ENCODE measurements at regions not wholly inside any gene's neighbourhood (a gene's known extent, or its start where the extent isn't known, plus 50 kb on each side); places are given as distances from the start of the nearest gene placed in this dataset.
A peak's percentile ranks its signal among the peaks of the same experiment; 100 is the strongest.

DNA sequence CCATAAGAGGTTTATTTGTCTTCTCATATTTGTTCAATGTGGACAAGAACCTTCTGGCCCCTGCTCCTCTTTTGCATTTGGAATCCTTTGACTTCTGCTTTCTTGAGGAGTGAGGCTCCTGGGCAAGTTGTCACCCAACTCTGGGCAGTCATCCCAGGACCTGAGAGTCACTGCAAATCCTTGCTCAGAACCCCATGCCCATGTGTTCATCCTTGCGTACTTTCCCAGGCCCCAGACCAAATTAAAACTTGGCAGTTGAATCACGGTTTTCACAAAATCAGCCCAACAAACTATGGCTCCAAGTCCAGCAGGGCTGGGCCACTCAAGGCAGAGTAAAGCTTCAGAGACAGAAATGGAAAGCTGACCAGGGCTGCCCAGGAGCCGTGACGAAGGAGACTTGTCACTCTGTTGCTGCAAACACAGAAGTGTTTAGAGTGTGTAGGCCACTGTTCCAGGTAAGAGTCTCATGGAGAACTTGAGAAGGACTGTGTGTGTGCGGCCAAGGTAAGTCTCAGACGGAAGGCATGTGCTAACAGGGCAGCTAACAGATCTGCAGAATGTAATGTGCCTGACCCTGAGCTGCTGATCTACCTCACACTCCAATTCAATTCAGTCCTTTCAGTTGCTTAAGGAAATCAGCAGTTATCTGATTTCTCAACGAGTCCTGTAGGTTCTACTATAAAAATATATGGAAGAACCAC, 549.4 kb upstream of the HS6ST1 start:
- Mint-ChIP-seq H3K27ac (no peak overlapping the region), H3K36me3 (no peaks in the 10 kb centered on the region), H3K4me1 (no peaks in the 10 kb centered on the region), H3K9me3 (peaks cover 0 to 1% (median 0%) of the 10 kb centered on the region in 7 donors), H3K4me3 (no peak overlapping the region), H3K27me3 (peaks cover 0 to 15% (median 0%) of the 10 kb centered on the region in 3 donors)
- DNase-seq (no peak), ATAC-seq (ENCODE audit: low read depth in 2 of 2) (no peak)

- H3K4me3 Mint-ChIP-seq: no peak overlapping the region
- peaks cover 0 to 16% (median 0%) of the 10 kb centered on the region in 3 donors for H3K27me3 Mint-ChIP-seq
- H3K4me1 Mint-ChIP-seq: no peaks in the 10 kb centered on the region
- ATAC-seq (ENCODE audit: low read depth in 2 of 2): no peak
- no peaks in the 10 kb centered on the region for H3K36me3 Mint-ChIP-seq
- peaks cover 0 to 3% (median 0%) of the 10 kb centered on the region in 7 donors for H3K9me3 Mint-ChIP-seq
- H3K27ac Mint-ChIP-seq: no peak overlapping the region
- no peak for DNase-seq
Measured at GRCh38 chr2:128868686-128869551, 550.3 kb upstream of the HS6ST1 start.

DNA sequence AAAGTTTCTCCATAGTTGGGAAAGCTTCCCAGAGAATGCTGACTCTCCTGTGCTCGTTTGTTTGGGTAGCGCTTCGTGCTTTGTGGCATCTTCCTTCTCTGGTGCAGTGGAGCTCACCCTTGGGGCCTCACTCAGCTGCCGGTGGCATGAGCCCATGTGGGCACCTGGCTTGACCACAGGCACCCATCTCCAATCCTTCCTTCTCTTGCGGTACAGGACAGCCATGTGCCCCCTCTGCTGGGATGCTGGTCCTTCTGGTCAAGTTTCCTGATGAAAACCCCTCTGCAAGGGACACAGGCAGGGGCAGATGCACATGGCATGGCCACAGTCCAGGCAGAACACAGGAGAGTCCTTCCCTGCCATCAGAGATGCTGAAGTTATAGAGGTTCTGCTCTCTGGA, 555.9 kb upstream of the HS6ST1 start:
- DNase-seq (no peak), ATAC-seq (ENCODE audit: low read depth in 2 of 2) (no peak)
- Mint-ChIP-seq H3K36me3 (no peaks in the 10 kb centered on the region), H3K4me1 (no peaks in the 10 kb centered on the region), H3K27me3 (peaks cover 6 to 18% (median 9%) of the 10 kb centered on the region in 3 donors), H3K27ac (no peak overlapping the region), H3K4me3 (no peak overlapping the region), H3K9me3 (peaks cover 0 to 4% (median 0%) of the 10 kb centered on the region in 7 donors)

DNA sequence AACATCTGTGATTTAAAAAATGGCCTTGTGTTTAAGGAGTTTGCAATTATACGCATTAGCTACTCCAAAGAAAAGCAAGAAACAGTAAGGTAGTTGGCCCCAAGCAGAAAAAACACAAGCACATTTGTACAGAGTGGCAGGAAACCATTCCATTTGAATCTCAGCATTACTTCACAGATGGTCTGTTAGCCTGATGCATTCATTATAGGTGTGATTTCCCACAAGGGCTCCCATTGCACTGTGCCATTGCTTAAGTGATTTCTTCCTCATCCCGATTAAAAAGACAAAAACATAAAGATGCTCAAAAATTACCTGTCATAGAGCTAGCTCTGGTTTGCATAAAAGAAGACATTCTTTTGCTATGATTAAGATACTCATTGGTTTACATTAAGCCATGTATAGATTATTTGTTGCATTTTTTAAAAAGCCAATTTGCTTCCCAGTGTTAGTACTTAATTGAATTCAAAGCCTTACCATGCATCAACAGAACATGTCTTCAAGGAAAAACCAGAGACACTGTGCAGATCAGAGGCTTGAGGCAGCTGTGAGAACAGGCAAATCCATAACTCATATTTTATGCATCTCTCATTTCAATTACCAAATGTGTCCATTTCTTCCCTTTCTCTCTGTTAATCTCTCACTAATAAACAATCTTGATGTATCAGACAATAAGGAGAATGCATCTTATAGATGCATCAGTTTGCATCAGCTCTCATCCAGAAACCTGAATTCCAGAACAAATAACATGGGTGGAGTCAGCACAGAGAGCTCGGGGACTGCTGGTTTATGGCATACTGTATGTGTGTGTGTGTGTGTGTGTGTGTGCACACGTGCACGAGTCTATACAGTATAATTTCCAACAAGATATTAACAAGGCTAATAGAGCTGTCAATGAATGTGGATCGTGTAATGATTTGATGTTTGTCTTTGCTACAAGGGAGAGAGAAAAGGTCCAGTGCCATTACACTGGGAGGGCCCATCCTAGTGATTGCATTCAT, 558.6 kb upstream of the HS6ST1 start:
- H3K36me3 Mint-ChIP-seq: no peaks in the 10 kb centered on the region
- H3K27me3 Mint-ChIP-seq: peaks cover 6 to 18% (median 9%) of the 10 kb centered on the region in 3 donors
- H3K4me3 Mint-ChIP-seq: no peak overlapping the region
- ATAC-seq (ENCODE audit: low read depth in 2 of 2): no peak
- no peak overlapping the region for H3K27ac Mint-ChIP-seq
- H3K4me1 Mint-ChIP-seq: no peaks in the 10 kb centered on the region
- H3K9me3 Mint-ChIP-seq: peaks cover 0 to 8% (median 2%) of the 10 kb centered on the region in 7 donors
- no peak for DNase-seq

- Mint-ChIP-seq H3K27ac (no peak overlapping the region), H3K4me1 (no peaks in the 10 kb centered on the region), H3K4me3 (no peak overlapping the region), H3K27me3 (peaks cover 6 to 12% (median 9%) of the 10 kb centered on the region in 3 donors), H3K36me3 (no peaks in the 10 kb centered on the region), H3K9me3 (peaks cover 2 to 10% (median 4%) of the 10 kb centered on the region in 7 donors)
- ATAC-seq (ENCODE audit: low read depth in 2 of 2): no peak
- no peak for DNase-seq
Measured at GRCh38 chr2:128879161-128879560, 560.5 kb upstream of the HS6ST1 start.

DNA sequence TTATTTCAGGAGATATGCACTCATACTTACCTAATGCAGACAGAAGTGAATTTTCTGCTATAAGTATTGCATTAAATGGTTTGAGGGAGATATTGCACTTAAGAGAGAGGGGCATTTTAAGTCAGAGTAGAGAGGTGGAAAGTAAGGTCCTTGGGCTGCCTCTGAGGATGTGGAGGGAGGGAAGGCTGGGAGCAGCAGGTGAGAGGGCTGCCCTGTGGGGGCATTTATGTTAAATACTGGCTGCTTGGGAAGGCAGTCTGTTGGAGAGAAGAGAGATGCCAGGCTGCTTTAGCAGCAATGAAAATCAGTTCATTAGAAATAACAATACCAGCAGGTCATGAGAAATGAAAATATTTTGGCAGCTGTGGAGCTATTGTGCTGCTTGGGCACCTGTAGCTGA, 576.2 kb upstream of the HS6ST1 start:
- Mint-ChIP-seq H3K9me3 (no peaks in the 10 kb centered on the region), H3K27ac (peak overlapping the region in 1 of 6 donors; percentile 24), H3K27me3 (peaks cover 0 to 8% (median 2%) of the 10 kb centered on the region in 3 donors), H3K4me3 (no peak overlapping the region), H3K4me1 (no peaks in the 10 kb centered on the region), H3K36me3 (no peaks in the 10 kb centered on the region)
- ATAC-seq (ENCODE audit: low read depth in 2 of 2) (no peak), DNase-seq (no peak)

GRCh38 chr2:128901572-128902391, 583.1 kb upstream of the HS6ST1 start:
- H3K4me1 Mint-ChIP-seq: peaks cover 0 to 2% (median 0%) of the 10 kb centered on the region in 3 donors
- DNase-seq (no peak), ATAC-seq (ENCODE audit: low read depth in 2 of 2) (no peak)
- H3K27ac Mint-ChIP-seq: no peak overlapping the region
- H3K9me3 Mint-ChIP-seq: no peaks in the 10 kb centered on the region
- peak overlapping the region in 5 of 8 donors; percentile 8 to 82 (median 50) for H3K4me3 Mint-ChIP-seq
- peaks cover 0 to 9% (median 0%) of the 10 kb centered on the region in 3 donors for H3K27me3 Mint-ChIP-seq
- H3K36me3 Mint-ChIP-seq: no peaks in the 10 kb centered on the region

GRCh38 chr2:128903637-128904036, 585.0 kb upstream of the HS6ST1 start:
- no peak for DNase-seq
- Mint-ChIP-seq H3K4me1 (peaks cover 0 to 2% (median 0%) of the 10 kb centered on the region in 3 donors), H3K4me3 (no peak overlapping the region), H3K9me3 (no peaks in the 10 kb centered on the region), H3K36me3 (no peaks in the 10 kb centered on the region), H3K27ac (no peak overlapping the region), H3K27me3 (peaks cover 0 to 9% (median 0%) of the 10 kb centered on the region in 3 donors)
- no peak for ATAC-seq (ENCODE audit: low read depth in 2 of 2)

GRCh38 chr2:128911276-128911675, 592.6 kb upstream of the HS6ST1 start:
- H3K36me3 Mint-ChIP-seq: no peaks in the 10 kb centered on the region
- no peak overlapping the region for H3K27ac Mint-ChIP-seq
- peaks cover 0 to 6% (median 0%) of the 10 kb centered on the region in 3 donors for H3K27me3 Mint-ChIP-seq
- H3K4me1 Mint-ChIP-seq: no peaks in the 10 kb centered on the region
- ATAC-seq (ENCODE audit: low read depth in 2 of 2) (no peak), DNase-seq (no peak)
- H3K9me3 Mint-ChIP-seq: peaks cover 0 to 6% (median 3%) of the 10 kb centered on the region in 7 donors
- H3K4me3 Mint-ChIP-seq: no peak overlapping the region

DNA sequence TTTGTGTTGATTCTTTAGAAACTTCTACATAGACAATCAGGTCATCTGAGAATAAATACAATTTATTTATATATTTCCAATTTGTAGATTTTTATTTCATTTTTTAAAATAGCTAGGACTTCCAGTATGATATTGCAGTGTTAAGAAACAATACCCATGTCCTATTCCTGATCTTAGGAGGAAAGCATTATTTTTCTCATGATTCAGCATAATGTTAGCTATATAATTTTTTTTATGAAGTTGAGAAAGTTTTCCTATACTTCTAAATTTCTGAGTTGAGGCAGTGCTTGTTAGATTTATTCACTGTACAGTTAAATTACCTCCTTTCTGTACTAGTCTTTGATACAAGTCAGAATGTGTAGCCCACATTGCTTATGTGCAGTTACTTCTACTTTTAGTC, 595.7 kb upstream of the HS6ST1 start:
- H3K9me3 Mint-ChIP-seq: peaks cover 3 to 18% (median 13%) of the 10 kb centered on the region in 7 donors
- DNase-seq: no peak
- no peak for ATAC-seq (ENCODE audit: low read depth in 2 of 2)
- H3K4me1 Mint-ChIP-seq: no peaks in the 10 kb centered on the region
- H3K27me3 Mint-ChIP-seq: peaks cover 0 to 6% (median 0%) of the 10 kb centered on the region in 3 donors
- no peak overlapping the region for H3K4me3 Mint-ChIP-seq
- H3K27ac Mint-ChIP-seq: no peak overlapping the region
- no peaks in the 10 kb centered on the region for H3K36me3 Mint-ChIP-seq

GRCh38 chr2:128921751-128922150, 603.1 kb upstream of the HS6ST1 start:
- ATAC-seq (ENCODE audit: low read depth in 2 of 2) (no peak), DNase-seq (no peak)
- H3K9me3 Mint-ChIP-seq: peaks cover 0 to 34% (median 13%) of the 10 kb centered on the region in 7 donors
- no peak overlapping the region for H3K4me3 Mint-ChIP-seq
- no peaks in the 10 kb centered on the region for H3K36me3 Mint-ChIP-seq
- no peak overlapping the region for H3K27ac Mint-ChIP-seq
- H3K27me3 Mint-ChIP-seq: peaks cover 0 to 15% (median 8%) of the 10 kb centered on the region in 3 donors
- no peaks in the 10 kb centered on the region for H3K4me1 Mint-ChIP-seq

DNA sequence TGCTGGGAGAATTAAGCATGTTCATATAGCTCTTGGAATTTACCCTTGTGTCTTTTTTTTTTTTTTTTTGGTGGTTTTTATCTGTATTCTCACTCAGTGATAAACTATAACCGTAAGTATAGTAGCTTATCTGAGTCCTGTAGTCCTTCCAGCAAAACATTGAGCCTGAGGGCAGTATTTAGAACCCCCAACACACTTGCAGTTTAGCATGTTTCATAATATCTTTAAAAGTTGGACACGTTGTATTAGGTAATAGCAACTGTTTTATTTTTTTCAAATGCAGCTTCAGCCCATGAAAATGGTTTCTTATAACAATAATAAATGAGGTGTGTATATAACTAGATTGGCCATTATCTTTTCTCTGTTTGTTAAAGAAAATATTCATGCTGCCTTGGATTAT, 603.5 kb upstream of the HS6ST1 start:
- Mint-ChIP-seq H3K9me3 (peaks cover 0 to 35% (median 12%) of the 10 kb centered on the region in 7 donors), H3K27ac (no peak overlapping the region), H3K4me1 (no peaks in the 10 kb centered on the region), H3K27me3 (peaks cover 0 to 15% (median 8%) of the 10 kb centered on the region in 3 donors), H3K36me3 (no peaks in the 10 kb centered on the region), H3K4me3 (no peak overlapping the region)
- ATAC-seq (ENCODE audit: low read depth in 2 of 2) (no peak), DNase-seq (no peak)
